Psoas muscle (tissue), 7 donors: ENCODE measurements at regions not wholly inside any gene's neighbourhood (a gene's known extent, or its start where the extent isn't known, plus 50 kb on each side); places are given as distances from the start of the nearest gene placed in this dataset.

Experiments
- ATAC-seq, 4 donors: fragments of 200-7000 bp; cut with Tn5 transposase; one replicate each; pipeline ENCODE4 v1.9.1; 2020; ENCODE audit warnings: moderate library complexity in 3 of 4, mild to moderate bottlenecking in 2 of 4
- DNase-seq, 2 donors: peaks; one replicate each; pipeline ENCODE4 v3.0.0-alpha.2; 2020
- H3K27ac ChIP-seq: fragments of 200-600 bp; one replicate; pipeline ENCODE4 v1.8.0; 2022
- H3K27me3 ChIP-seq, 3 donors: fragments of 200-600 bp in 1 of 3; one replicate each; pipeline versions ENCODE4 v1.6.1 to v1.8.0; 2013 to 2022; ENCODE audit warnings: low read length in 2 of 3, mild to moderate bottlenecking in 2 of 3, moderate library complexity in 1 of 3; ENCODE audit not compliant: insufficient read depth in 3 of 3
- H3K36me3 ChIP-seq, 2 donors: fragments of 200-600 bp in 1 of 2; one replicate each; pipeline versions ENCODE4 v1.6.1 to v1.8.0; 2013 to 2022; ENCODE audit warnings: low read depth in 1 of 2, mild to moderate bottlenecking in 1 of 2, moderate library complexity in 1 of 2; ENCODE audit not compliant: insufficient read depth in 1 of 2
- H3K4me1 ChIP-seq: fragments of 200-600 bp; one replicate; pipeline ENCODE4 v1.8.0; 2022
- H3K4me3 ChIP-seq: fragments of 200-600 bp; one replicate; pipeline ENCODE4 v1.8.0; 2022; ENCODE audit warnings: mild to moderate bottlenecking
- H3K9me3 ChIP-seq: fragments of 200-600 bp; one replicate; pipeline ENCODE4 v1.8.0; 2022
- CTCF ChIP-seq: fragments of 200-600 bp; IDR thresholded peaks from one replicate; pipeline ENCODE4 v1.8.0; 2022; ENCODE audit warnings: antibody characterized with exemption
- WGBS, 3 donors: extraction: QIAGEN DNeasy Blood & Tissue Kit; methylation state at CpG; one replicate each; pipeline versions ENCODE4 v1.1.6 to v1.1.7; 2013; 5-methylcytosine and 5-hydroxymethylcytosine counted together
- intact Hi-C, 2 donors: fragments of 100-400 bp; cut with DNase I; formaldehyde crosslinking; loops; one replicate each; pipeline versions ENCODE4 v1.11.0 to v1.14.2; 2022
- donor health status: healthy with polysubstance abuse.
- donor health status: DM: no; HTN: no; CAD: no; lungs with moderate emphysema.
- donor health status: Bipolar disorder and iron deficiency.
- donor health status: healthy.
- donor health status: DM: yes; HTN: yes; CAD: no.
- donor health status: DM: no; HTN: no; CAD: no.
- donor health status: DM: yes; HTN: yes; CAD: no.

GRCh38 chr15:94002041-94002440, 229.3 kb upstream of the MCTP2 start:
- Histone ChIP-seq H3K36me3 (no peaks in the 10 kb centered on the region), H3K27me3 (no peaks in the 10 kb centered on the region), H3K9me3 (no peaks in the 10 kb centered on the region), H3K4me3 (no peak overlapping the region), H3K4me1 (no peaks in the 10 kb centered on the region), H3K27ac (no peak overlapping the region)
- 37 to 71% (median 44%) methylated on average over 3 of the region's 3 CpGs for WGBS, 3 donors
- DNase-seq (no peak), ATAC-seq (no peak)
- intact Hi-C loops, result no loop called here
- TF ChIP-seq CTCF, result no peak

- 12 to 34% (median 19%) methylated on average over 3 of the region's 3 CpGs for WGBS, 3 donors
- no peak for ATAC-seq
- no peak overlapping the region for H3K27ac ChIP-seq
Observed at GRCh38 chr15:94001255-94001801, 230.0 kb upstream of the MCTP2 start.

GRCh38 chr15:94000606-94001005, 230.8 kb upstream of the MCTP2 start:
- intact Hi-C loops, result no loop called here
- WGBS, 3 donors, result 38 to 45% (median 40%) methylated on average over 5 of the region's 5 CpGs
- Histone ChIP-seq H3K27ac (no peak overlapping the region), H3K9me3 (no peaks in the 10 kb centered on the region), H3K27me3 (no peaks in the 10 kb centered on the region), H3K4me1 (no peaks in the 10 kb centered on the region), H3K4me3 (no peak overlapping the region), H3K36me3 (no peaks in the 10 kb centered on the region)
- ATAC-seq (peak in 1 of 4 donors; percentile 33), DNase-seq (peak in 1 of 2 donors; percentile 47)
- no peak for TF ChIP-seq CTCF

More at GRCh38 chr15:94001255-94001801, 230.0 kb upstream of the MCTP2 start:
- no peaks in the 10 kb centered on the region for H3K27me3 ChIP-seq
- H3K9me3 ChIP-seq, result no peaks in the 10 kb centered on the region
- intact Hi-C loops, result no loop called here
- no peak for TF ChIP-seq CTCF
- no peaks in the 10 kb centered on the region for H3K4me1 ChIP-seq
- DNase-seq, result no peak
- no peaks in the 10 kb centered on the region for H3K36me3 ChIP-seq
- H3K4me3 ChIP-seq, result no peak overlapping the region

GRCh38 chr15:93997071-93997658, 234.2 kb upstream of the MCTP2 start:
- TF ChIP-seq CTCF, result peak; percentile 51
- no peak overlapping the region for H3K4me3 ChIP-seq
- intact Hi-C loops, result loop anchor here in 1 of 2 donors (5.0 kb wide), 1 partner anchor 125 kb away; no protein-coding TSS in a partner anchor
- H3K9me3 ChIP-seq, result no peaks in the 10 kb centered on the region
- ATAC-seq, result no peak
- H3K36me3 ChIP-seq, result no peaks in the 10 kb centered on the region
- WGBS, 3 donors, result 70 to 75% (median 73%) methylated on average over 6 of the region's 6 CpGs
- no peak for DNase-seq
- no peaks in the 10 kb centered on the region for H3K27me3 ChIP-seq
- no peak overlapping the region for H3K27ac ChIP-seq
- H3K4me1 ChIP-seq, result no peaks in the 10 kb centered on the region
